OCI-LY7 (cell line): ENCODE measurements at regions not wholly inside any gene's neighbourhood (a gene's known extent, or its start where the extent isn't known, plus 50 kb on each side); places are given as distances from the start of the nearest gene placed in this dataset.

Source experiments
- BruUV-seq: library from RNA; stranded (reverse); fragments of 400-500 nt; replicated peaks from 2 replicates; lab custom pipeline; 2021; lab: Mats Ljungman, UMichigan
- CTCF ChIA-PET: fragments of 300-600 bp; sonication (Branson Sonifier 250); formaldehyde crosslinking; loops from one replicate; lab custom pipeline; 2022; ENCODE audit warnings: antibody characterized with exemption; ENCODE audit not compliant: unreplicated experiment; lab: Charles Lee
- POLR2A ChIA-PET: fragments of 300-600 bp; sonication (Branson Sonifier 250); formaldehyde crosslinking; loops from one replicate; lab custom pipeline; 2022; ENCODE audit warnings: antibody characterized with exemption; lab: Charles Lee
- DNase-seq: peaks from one replicate; pipeline ENCODE4 v3.0.0-alpha.2; 2015; ENCODE audit warnings: low spot score
- H2AFZ ChIP-seq: fragments of 200-600 bp; sonication (generic), shearing (Covaris generic); 2 replicates; pipeline ENCODE4 v1.6.1; 2014; ENCODE audit warnings: mild to moderate bottlenecking, antibody characterized with exemption, low read length, moderate library complexity
- H3K27ac ChIP-seq: fragments of 200-600 bp; sonication (generic); 2 replicates; pipeline ENCODE4 v1.5.1; 2014; ENCODE audit warnings: mixed run types, low read depth, mild to moderate bottlenecking, moderate library complexity, low read length, inconsistent platforms; ENCODE audit not compliant: poor library complexity, severe bottlenecking
- H3K36me3 ChIP-seq: fragments of 200-600 bp; sonication (generic); 2 replicates; pipeline ENCODE4 v1.6.1; 2014; ENCODE audit warnings: mild to moderate bottlenecking, antibody characterized with exemption, low read length, moderate library complexity, mixed read lengths; ENCODE audit not compliant: insufficient read depth
- H3K4me1 ChIP-seq: fragments of 200-600 bp; sonication (generic); 2 replicates; pipeline ENCODE4 v1.5.1; 2014; ENCODE audit warnings: mild to moderate bottlenecking, low read length; ENCODE audit not compliant: insufficient read depth, poor library complexity, severe bottlenecking
- H3K4me2 ChIP-seq: fragments of 200-600 bp; sonication (generic); 2 replicates; pipeline ENCODE4 v1.6.1; 2014; ENCODE audit warnings: mild to moderate bottlenecking, low read length
- H3K4me3 ChIP-seq: fragments of 200-600 bp; sonication (generic); 2 replicates; pipeline ENCODE4 v1.5.1; 2014; ENCODE audit warnings: mild to moderate bottlenecking, low read depth, low read length; ENCODE audit not compliant: poor library complexity, severe bottlenecking
- H3K79me2 ChIP-seq: fragments of 200-600 bp; sonication (generic); 2 replicates; pipeline ENCODE4 v1.6.1; 2016; ENCODE audit warnings: low read depth, mild to moderate bottlenecking, low read length, moderate library complexity, mixed read lengths; ENCODE audit not compliant: insufficient read depth
- H3K9me2 ChIP-seq: fragments of 200-600 bp; sonication (generic); 2 replicates; pipeline ENCODE4 v1.6.1; 2016; ENCODE audit warnings: mild to moderate bottlenecking, low read length, mixed read lengths; ENCODE audit not compliant: insufficient read depth
- H3K9me3 ChIP-seq: fragments of 200-600 bp; sonication (generic); 2 replicates; pipeline ENCODE4 v1.6.1; 2014; ENCODE audit warnings: mild to moderate bottlenecking, mixed run types, low read length, mixed read lengths
- H4K20me1 ChIP-seq: fragments of 200-600 bp; sonication (generic); 2 replicates; pipeline ENCODE4 v1.6.1; 2014; ENCODE audit warnings: mild to moderate bottlenecking, antibody characterized with exemption, low read length, moderate library complexity, mixed read lengths; ENCODE audit not compliant: insufficient read depth
- EZH2phosphoT487 ChIP-seq: fragments of 200-600 bp; sonication (generic); IDR thresholded peaks from 2 replicates; pipeline ENCODE4 v1.6.1; 2018; ENCODE audit warnings: low read depth, borderline replicate concordance, mild to moderate bottlenecking, mixed run types, antibody characterized with exemption, low read length, moderate library complexity, mixed read lengths
- intact Hi-C: fragments of 100-400 bp; cut with micrococcal nuclease; formaldehyde crosslinking; loops from one replicate; pipeline ENCODE4 v1.10.0; 2022; ENCODE audit not compliant: unreplicated experiment
- TF ChIP-seq, protein P1 (sequence below): fragments of 200-600 bp; sonication (generic); conservative IDR thresholded peaks from 2 replicates; pipeline ENCODE4 v1.5.1; 2014; ENCODE audit warnings: mild to moderate bottlenecking, antibody characterized with exemption, low read length, moderate library complexity, mixed read lengths

DNA sequence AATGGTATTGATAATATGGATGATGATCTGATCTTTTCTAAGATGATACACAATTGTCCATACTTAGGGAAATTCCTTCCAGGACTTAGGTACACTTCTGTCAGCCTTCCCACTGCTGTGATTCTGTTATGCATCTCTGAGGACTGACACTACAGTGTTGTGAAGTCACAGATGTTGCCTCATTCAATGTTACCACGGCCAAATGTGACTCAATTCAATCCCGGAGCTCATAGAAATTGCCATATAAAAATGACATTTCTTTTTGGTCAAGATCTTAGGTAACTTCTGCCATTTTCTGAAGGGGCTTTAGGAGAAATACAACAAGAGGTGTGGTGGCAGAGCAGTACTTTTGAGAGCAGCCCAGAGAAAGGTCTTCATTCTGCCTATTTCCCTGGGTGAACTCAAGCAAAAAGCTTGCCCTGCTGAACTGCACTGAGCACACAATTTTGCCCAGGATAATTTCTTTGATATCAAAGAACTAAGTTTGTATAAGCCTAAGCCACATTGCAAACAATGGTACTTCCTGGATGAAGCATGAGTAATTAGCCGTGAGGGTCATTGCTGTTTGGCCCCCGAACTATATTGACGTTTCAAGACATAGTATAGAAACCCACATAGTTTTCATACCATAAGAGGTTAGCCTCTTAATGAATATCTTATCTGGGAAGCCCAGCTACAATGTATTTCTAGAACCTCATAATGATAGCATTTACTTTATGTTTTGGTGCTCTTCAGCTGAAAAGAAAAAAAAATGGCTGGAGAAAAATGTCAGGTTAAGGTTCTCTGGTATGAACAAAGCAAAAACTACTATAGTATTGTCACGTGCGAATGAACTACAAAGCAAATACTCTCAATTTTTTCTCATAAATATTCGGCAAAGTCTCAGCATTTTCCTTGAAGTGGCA lies 437.4 kb downstream of the MEIS1 start:
- Histone ChIP-seq H3K27ac (no peak overlapping the region), H3K4me2 (no peak overlapping the region), H3K36me3 (no peaks in the 10 kb centered on the region), H3K9me2 (no peaks in the 10 kb centered on the region), H3K4me3 (no peak overlapping the region), H3K79me2 (no peaks in the 10 kb centered on the region), H3K9me3 (no peaks in the 10 kb centered on the region), H4K20me1 (no peaks in the 10 kb centered on the region), H2AFZ (no peak overlapping the region), H3K4me1 (no peaks in the 10 kb centered on the region)
- TF ChIP-seq, protein P1, sequence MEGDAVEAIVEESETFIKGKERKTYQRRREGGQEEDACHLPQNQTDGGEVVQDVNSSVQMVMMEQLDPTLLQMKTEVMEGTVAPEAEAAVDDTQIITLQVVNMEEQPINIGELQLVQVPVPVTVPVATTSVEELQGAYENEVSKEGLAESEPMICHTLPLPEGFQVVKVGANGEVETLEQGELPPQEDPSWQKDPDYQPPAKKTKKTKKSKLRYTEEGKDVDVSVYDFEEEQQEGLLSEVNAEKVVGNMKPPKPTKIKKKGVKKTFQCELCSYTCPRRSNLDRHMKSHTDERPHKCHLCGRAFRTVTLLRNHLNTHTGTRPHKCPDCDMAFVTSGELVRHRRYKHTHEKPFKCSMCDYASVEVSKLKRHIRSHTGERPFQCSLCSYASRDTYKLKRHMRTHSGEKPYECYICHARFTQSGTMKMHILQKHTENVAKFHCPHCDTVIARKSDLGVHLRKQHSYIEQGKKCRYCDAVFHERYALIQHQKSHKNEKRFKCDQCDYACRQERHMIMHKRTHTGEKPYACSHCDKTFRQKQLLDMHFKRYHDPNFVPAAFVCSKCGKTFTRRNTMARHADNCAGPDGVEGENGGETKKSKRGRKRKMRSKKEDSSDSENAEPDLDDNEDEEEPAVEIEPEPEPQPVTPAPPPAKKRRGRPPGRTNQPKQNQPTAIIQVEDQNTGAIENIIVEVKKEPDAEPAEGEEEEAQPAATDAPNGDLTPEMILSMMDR: no peak
- no peak for TF ChIP-seq EZH2phosphoT487
- no TSS peak for BruUV-seq
- CTCF ChIA-PET: no interaction called here
- POLR2A ChIA-PET: no interaction called here
- DNase-seq: no peak
- intact Hi-C loops: no loop called here

DNA sequence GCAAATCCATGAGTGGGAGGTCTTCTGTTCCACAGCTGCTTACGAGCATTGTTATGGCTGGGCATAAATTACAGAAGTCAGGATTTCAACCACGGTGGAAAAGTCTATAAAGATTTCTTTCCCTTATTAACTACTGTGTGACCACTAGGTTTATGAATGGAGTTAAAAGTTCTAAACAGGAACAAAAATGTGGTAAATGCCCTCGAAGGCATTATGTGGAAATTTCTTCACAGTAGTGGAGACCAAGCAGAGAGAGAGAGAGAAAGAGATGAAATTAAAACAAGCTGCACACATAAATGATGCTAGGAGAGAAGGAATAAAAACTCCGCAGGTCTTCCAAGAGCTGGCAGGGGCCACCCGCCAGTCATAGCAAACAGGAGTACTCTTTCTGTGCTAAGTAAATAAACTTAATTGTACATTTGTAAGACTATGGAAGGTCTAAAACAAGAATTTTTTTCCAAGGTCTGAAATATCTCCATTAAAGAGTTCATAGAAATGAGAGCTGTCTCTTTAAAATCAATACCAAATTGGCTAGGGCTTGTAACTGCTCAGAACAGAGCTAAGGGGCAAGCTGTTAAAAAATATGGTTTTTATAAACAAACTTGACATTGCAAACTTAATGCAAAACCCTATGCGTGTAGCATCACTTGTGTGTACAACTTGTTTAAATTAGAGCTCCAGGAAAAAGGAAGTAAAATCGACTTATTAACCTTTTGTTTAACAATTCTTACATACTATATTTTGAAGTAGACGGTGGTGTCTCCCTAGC lies 438.2 kb downstream of the MEIS1 start:
- Histone ChIP-seq H3K9me3 (no peaks in the 10 kb centered on the region), H3K36me3 (no peaks in the 10 kb centered on the region), H3K4me2 (no peak overlapping the region), H4K20me1 (no peaks in the 10 kb centered on the region), H3K4me3 (no peak overlapping the region), H3K27ac (no peak overlapping the region), H2AFZ (no peak overlapping the region), H3K9me2 (no peaks in the 10 kb centered on the region), H3K79me2 (no peaks in the 10 kb centered on the region), H3K4me1 (no peaks in the 10 kb centered on the region)
- BruUV-seq: no TSS peak
- no peak for DNase-seq
- TF ChIP-seq, protein P1: no peak
- TF ChIP-seq EZH2phosphoT487: no peak
- POLR2A ChIA-PET: no interaction called here
- CTCF ChIA-PET: no interaction called here
- intact Hi-C loops: no loop called here
